Endothelial cell of umbilical vein (primary cell): ENCODE measurements at regions not wholly inside any gene's neighbourhood (a gene's known extent, or its start where the extent isn't known, plus 50 kb on each side); places are given as distances from the start of the nearest gene placed in this dataset.

Experiments used
- BruUV-seq: library from RNA; stranded (reverse); fragments of 400-500 nt; replicated peaks from 2 replicates; lab custom pipeline; 2021; lab: Mats Ljungman, UMichigan
- CTCF ChIA-PET: fragments of 300-600, 350-600 bp; sonication (Branson Sonifier 250); formaldehyde crosslinking; loops from one replicate; lab custom pipeline; 2021; ENCODE audit warnings: antibody characterized with exemption, inconsistent platforms; lab: Charles Lee
- POLR2A ChIA-PET: fragments of 300-600, 350-600 bp; sonication (Branson Sonifier 250); formaldehyde crosslinking; loops from one replicate; lab custom pipeline; 2021; ENCODE audit warnings: antibody characterized with exemption, inconsistent platforms; lab: Charles Lee
- DNase-seq: peaks from one replicate; pipeline ENCODE4 v3.0.0-alpha.2; 2011; ENCODE audit warnings: low read depth, low spot score
- FAIRE-seq: peaks from 2 replicates; lab custom pipeline; 2011; peaks lifted over from hg19 to GRCh38; lab: Jason Lieb, UNC
- H2AFZ ChIP-seq: 2 replicates; pipeline ENCODE4 v1.6.0; 2012; ENCODE audit warnings: low read depth, low read length, control low read depth, inconsistent platforms
- H3K27ac ChIP-seq: 2 replicates; pipeline ENCODE4 v1.5.1; 2011; ENCODE audit warnings: low read depth, mild to moderate bottlenecking, control low read depth, low read length, moderate library complexity; ENCODE audit not compliant: insufficient read depth
- H3K27me3 ChIP-seq, 2 experiments: 2 replicates each; pipeline versions ENCODE4 v1.6.0 to v1.6.1; 2011; ENCODE audit warnings: low read length in 2 of 2, mixed read lengths in 1 of 2; ENCODE audit not compliant: control insufficient read depth in 2 of 2, insufficient read depth in 2 of 2
- H3K36me3 ChIP-seq, 2 experiments: 2 replicates in 1 of 2; 3 replicates in 1 of 2; pipeline ENCODE4 v1.5.1; 2011; ENCODE audit warnings: low read length in 2 of 2, mild to moderate bottlenecking in 1 of 2, moderate library complexity in 1 of 2; ENCODE audit not compliant: control insufficient read depth in 2 of 2, insufficient read depth in 2 of 2; ENCODE audit errors: extremely low read depth in 1 of 2
- H3K4me1 ChIP-seq: 3 replicates; pipeline ENCODE4 v1.5.1; 2011; ENCODE audit warnings: mild to moderate bottlenecking, low read length; ENCODE audit not compliant: control insufficient read depth, insufficient read depth; ENCODE audit errors: extremely low read depth
- H3K4me2 ChIP-seq: 2 replicates; pipeline ENCODE4 v1.6.1; 2011; ENCODE audit warnings: low read length, control low read depth, mixed read lengths; ENCODE audit not compliant: insufficient read depth
- H3K4me3 ChIP-seq, 3 experiments: fragments of 200-600 bp in 1 of 3; sonication (generic), shearing (Covaris generic) in 1 of 3; replicated peaks in 1 of 3; 2 replicates each; pipeline ENCODE4 v1.5.1; 2011 to 2016; ENCODE audit warnings: control low read depth in 3 of 3, low read length in 3 of 3, mild to moderate bottlenecking in 2 of 3, inconsistent platforms in 1 of 3, low read depth in 1 of 3, moderate library complexity in 1 of 3; ENCODE audit not compliant: insufficient read depth in 1 of 3
- H3K79me2 ChIP-seq: 2 replicates; pipeline ENCODE4 v1.6.0; 2012; ENCODE audit warnings: low read length, inconsistent platforms; ENCODE audit not compliant: control insufficient read depth, insufficient read depth
- H3K9ac ChIP-seq: replicated peaks from 2 replicates; pipeline ENCODE3; 2011; ENCODE audit warnings: low read length, control low read depth; ENCODE audit not compliant: insufficient read depth; ENCODE audit errors: extremely low read depth
- H3K9me1 ChIP-seq: replicated peaks from 3 replicates; pipeline ENCODE4 v1.6.0; 2011; ENCODE audit warnings: mild to moderate bottlenecking, low read length; ENCODE audit not compliant: control insufficient read depth, insufficient read depth; ENCODE audit errors: extremely low read depth
- H3K9me3 ChIP-seq: replicated peaks from 2 replicates; pipeline ENCODE4 v1.5.1; 2012; ENCODE audit warnings: low read length, inconsistent platforms; ENCODE audit not compliant: control insufficient read depth, insufficient read depth
- H4K20me1 ChIP-seq: replicated peaks from 2 replicates; pipeline ENCODE3; 2011; ENCODE audit warnings: mild to moderate bottlenecking, low read length; ENCODE audit not compliant: control insufficient read depth, insufficient read depth; ENCODE audit errors: extremely low read depth
- CTCF ChIP-seq, 2 donors: IDR thresholded peaks; 1 replicate in 1 of 2; 2 replicates in 1 of 2; pipeline ENCODE4 v1.5.1; 2011; ENCODE audit warnings: low read length in 2 of 2, mild to moderate bottlenecking in 2 of 2, moderate library complexity in 2 of 2, control low read depth in 1 of 2, inconsistent platforms in 1 of 2, low read depth in 1 of 2; ENCODE audit not compliant: insufficient read depth in 1 of 2; ENCODE audit errors: extremely low read depth in 1 of 2
- EZH2 ChIP-seq: IDR thresholded peaks from 2 replicates; pipeline ENCODE4 v1.6.1; 2012; ENCODE audit warnings: borderline replicate concordance, low read depth, mild to moderate bottlenecking, moderate library complexity, low read length, inconsistent platforms; ENCODE audit not compliant: severe bottlenecking
- FOS ChIP-seq: IDR thresholded peaks from 2 replicates; pipeline ENCODE4 v1.6.1; 2011; ENCODE audit warnings: mild to moderate bottlenecking, low read length, moderate library complexity, borderline replicate concordance; ENCODE audit not compliant: insufficient read depth
- GATA2 ChIP-seq: IDR thresholded peaks from 2 replicates; pipeline ENCODE4 v1.7.0; 2011; ENCODE audit warnings: low read depth, mild to moderate bottlenecking, moderate library complexity, mixed read lengths, low read length; ENCODE audit not compliant: insufficient read length, insufficient read depth
- JUN ChIP-seq: IDR thresholded peaks from 2 replicates; pipeline ENCODE4 v1.6.1; 2011; ENCODE audit warnings: borderline replicate concordance, low read depth; ENCODE audit not compliant: insufficient read length, insufficient read depth
- MAX ChIP-seq: IDR thresholded peaks from 2 replicates; pipeline ENCODE4 v1.6.1; 2011; ENCODE audit not compliant: insufficient read depth, insufficient read length
- MYC ChIP-seq: IDR thresholded peaks from one replicate; pipeline ENCODE4 v1.6.1; 2011; ENCODE audit warnings: mild to moderate bottlenecking, low read depth, low read length
- POLR2A ChIP-seq: IDR thresholded peaks from 2 replicates; pipeline ENCODE4 v1.6.1; 2012; ENCODE audit warnings: low read depth, mild to moderate bottlenecking, control low read depth, low read length
- POLR2AphosphoS5 ChIP-seq: IDR thresholded peaks from 2 replicates; pipeline ENCODE4 v1.6.1; 2012; ENCODE audit warnings: low read depth, mild to moderate bottlenecking, control low read depth, low read length, moderate library complexity; ENCODE audit not compliant: insufficient read depth
- dilution Hi-C: fragments of 300-500 bp; cut with MboI; formaldehyde crosslinking; loops from one replicate; pipeline ENCODE4 v1.15.0; 2019; ENCODE audit warnings: low sequenced_read_pairs; ENCODE audit not compliant: extremely low pct_ligation_motif_present
- intact Hi-C: fragments of 100-400 bp; cut with micrococcal nuclease; formaldehyde crosslinking; loops from one replicate; pipeline ENCODE4 v1.10.0; 2022

- no peaks in the 10 kb centered on the region for H4K20me1 ChIP-seq
- dilution Hi-C loops = no loop called here
- H3K9ac ChIP-seq = no peak overlapping the region
- H3K9me1 ChIP-seq = no peaks in the 10 kb centered on the region
- H3K27ac ChIP-seq = no peak overlapping the region
- H3K4me2 ChIP-seq = no peak overlapping the region
- TF ChIP-seq CTCF (IDR thresholded peaks at IDR 0.05; ENCODE audit: extremely low read depth in 1 of 2, insufficient read depth in 1 of 2, low read depth in 1 of 2, low read length in 2 of 2) = no peak
- TF ChIP-seq GATA2 = no peak
- no peak for TF ChIP-seq MAX
- TF ChIP-seq FOS = no peak
- no peak for TF ChIP-seq MYC
- TF ChIP-seq EZH2 = no peak
- TF ChIP-seq POLR2AphosphoS5 = no peak
- no peak for TF ChIP-seq POLR2A
- TF ChIP-seq JUN = no peak
- H3K4me1 ChIP-seq = no peaks in the 10 kb centered on the region
- FAIRE-seq = no peak
- no peak overlapping the region for H2AFZ ChIP-seq
- no peak for DNase-seq
- CTCF ChIA-PET = no interaction called here
- no TSS peak for BruUV-seq
- POLR2A ChIA-PET = no interaction called here
- H3K4me3 ChIP-seq = no peak overlapping the region
- intact Hi-C loops = no loop called here
- H3K79me2 ChIP-seq = no peaks in the 10 kb centered on the region
- no peaks in the 10 kb centered on the region for H3K27me3 ChIP-seq
- no peaks in the 10 kb centered on the region for H3K9me3 ChIP-seq
- no peaks in the 10 kb centered on the region for H3K36me3 ChIP-seq
Observed at GRCh38 chr2:145431181-145431951, 911.4 kb upstream of the ZEB2 start.
